GM10266 (cell line): ENCODE measurements at regions not wholly inside any gene's neighbourhood (a gene's known extent, or its start where the extent isn't known, plus 50 kb on each side); places are given as distances from the start of the nearest gene placed in this dataset.
"Not testable (repeated sequence)": the region's sequence is repeated elsewhere in the genome, so short reads cannot be mapped to it uniquely, and the experiment has no call there.

Experiments
- DNase-seq: peaks from one replicate; pipeline ENCODE4 v3.0.0; 2012; ENCODE audit errors: extremely low spot score
- CTCF ChIP-seq: IDR thresholded peaks from 2 replicates; pipeline ENCODE4 v1.5.1; 2012; ENCODE audit warnings: mild to moderate bottlenecking, low read depth; ENCODE audit not compliant: control insufficient read depth, insufficient read depth; ENCODE audit errors: missing control alignments

- no peak for TF ChIP-seq CTCF
- DNase-seq = no peak
Observed at GRCh38 chr3:67064105-67064504, 66.0 kb downstream of the KBTBD8 start.

- TF ChIP-seq CTCF = no peak
- no peak for DNase-seq
Observed at GRCh38 chr3:67067251-67067650, 69.1 kb downstream of the KBTBD8 start.

- DNase-seq = not testable (repeated sequence)
Observed at GRCh38 chr3:67072640-67073039, 74.5 kb downstream of the KBTBD8 start.

- no peak for DNase-seq
- TF ChIP-seq CTCF = no peak
Observed at GRCh38 chr3:67073812-67074211, 75.7 kb downstream of the KBTBD8 start.

GRCh38 chr3:67075295-67075694 lies 77.2 kb downstream of the KBTBD8 start:
- no peak for TF ChIP-seq CTCF
- DNase-seq = no peak

GRCh38 chr3:67076607-67077006 lies 78.5 kb downstream of the KBTBD8 start:
- TF ChIP-seq CTCF = no peak
- DNase-seq = no peak

- DNase-seq = no peak
- no peak for TF ChIP-seq CTCF
Observed at GRCh38 chr3:67077656-67078055, 79.5 kb downstream of the KBTBD8 start.

GRCh38 chr3:67082533-67083024 lies 84.5 kb downstream of the KBTBD8 start:
- DNase-seq = no peak
- TF ChIP-seq CTCF = no peak
